WTC11 (cell line): ENCODE measurements at regions not wholly inside any gene's neighbourhood (a gene's known extent, or its start where the extent isn't known, plus 50 kb on each side); places are given as distances from the start of the nearest gene placed in this dataset.

ENCODE experiments used
- ATF1 ChIP-seq: sonication (generic); formaldehyde crosslinking; IDR thresholded peaks from 2 replicates; pipeline ENCODE4 v1.8.1; 2023; ENCODE audit warnings: mild to moderate bottlenecking, moderate library complexity, missing genetic modification reagents
- CTCF ChIP-seq: fragments of 200-600 bp; IDR thresholded peaks from 2 replicates; pipeline ENCODE4 v1.8.0; 2022; ENCODE audit warnings: antibody characterized with exemption
- TP53 ChIP-seq: sonication (generic); formaldehyde crosslinking; IDR thresholded peaks from 2 replicates; pipeline ENCODE4 v1.8.1; 2023; ENCODE audit warnings: mild to moderate bottlenecking, missing genetic modification reagents
- USF1 ChIP-seq: sonication (generic); formaldehyde crosslinking; IDR thresholded peaks from 2 replicates; pipeline ENCODE4 v1.8.0; 2022; ENCODE audit warnings: mild to moderate bottlenecking, missing genetic modification reagents
- ZBTB43 ChIP-seq: sonication (generic); formaldehyde crosslinking; IDR thresholded peaks from 2 replicates; pipeline ENCODE4 v1.8.1; 2023; ENCODE audit warnings: mild to moderate bottlenecking, missing genetic modification reagents
- TF ChIP-seq, protein P1 (sequence below): sonication (generic); formaldehyde crosslinking; IDR thresholded peaks from 2 replicates; pipeline ENCODE4 v1.8.0; 2022; ENCODE audit warnings: mild to moderate bottlenecking, missing genetic modification reagents
- TF ChIP-seq, protein P2 (sequence below): sonication (generic); formaldehyde crosslinking; IDR thresholded peaks from 2 replicates; pipeline ENCODE4 v1.8.1; 2022; ENCODE audit warnings: mild to moderate bottlenecking, missing genetic modification reagents, moderate library complexity, borderline replicate concordance

DNA sequence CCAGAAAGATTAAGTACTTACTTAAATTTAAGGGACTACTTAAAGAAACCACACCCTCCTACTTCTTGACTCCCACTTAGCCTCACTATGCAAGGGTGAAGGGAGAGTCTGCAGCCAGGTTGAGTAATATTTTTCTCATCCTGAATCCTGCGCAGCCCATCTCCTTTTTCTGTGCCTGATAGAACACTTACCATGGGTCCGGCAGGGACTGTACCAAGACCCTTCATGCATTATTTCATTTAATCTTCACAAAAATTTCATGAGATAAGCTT, 562.6 kb upstream of the CFAP20DC start:
- TF ChIP-seq ATF1 = no peak
- TF ChIP-seq ZBTB43 (CRISPR knock-in tag) = no peak
- TF ChIP-seq CTCF = no peak
- TF ChIP-seq, protein P1, sequence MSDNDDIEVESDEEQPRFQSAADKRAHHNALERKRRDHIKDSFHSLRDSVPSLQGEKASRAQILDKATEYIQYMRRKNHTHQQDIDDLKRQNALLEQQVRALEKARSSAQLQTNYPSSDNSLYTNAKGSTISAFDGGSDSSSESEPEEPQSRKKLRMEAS (CRISPR knock-in tag) = no peak
- TF ChIP-seq, protein P2, sequence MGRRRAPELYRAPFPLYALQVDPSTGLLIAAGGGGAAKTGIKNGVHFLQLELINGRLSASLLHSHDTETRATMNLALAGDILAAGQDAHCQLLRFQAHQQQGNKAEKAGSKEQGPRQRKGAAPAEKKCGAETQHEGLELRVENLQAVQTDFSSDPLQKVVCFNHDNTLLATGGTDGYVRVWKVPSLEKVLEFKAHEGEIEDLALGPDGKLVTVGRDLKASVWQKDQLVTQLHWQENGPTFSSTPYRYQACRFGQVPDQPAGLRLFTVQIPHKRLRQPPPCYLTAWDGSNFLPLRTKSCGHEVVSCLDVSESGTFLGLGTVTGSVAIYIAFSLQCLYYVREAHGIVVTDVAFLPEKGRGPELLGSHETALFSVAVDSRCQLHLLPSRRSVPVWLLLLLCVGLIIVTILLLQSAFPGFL (CRISPR knock-in tag) = no peak
- TF ChIP-seq USF1 = no peak
- no peak for TF ChIP-seq TP53 (CRISPR knock-in tag)
